SU-DHL-6 (cell line): ENCODE measurements at regions not wholly inside any gene's neighbourhood (a gene's known extent, or its start where the extent isn't known, plus 50 kb on each side); places are given as distances from the start of the nearest gene placed in this dataset.

Experiments
- H2AFZ ChIP-seq: fragments of 200-600 bp; sonication (generic); 2 replicates; pipeline ENCODE4 v1.6.1; 2014; ENCODE audit warnings: low read depth, mild to moderate bottlenecking, moderate library complexity, mixed read lengths, antibody characterized with exemption, low read length; ENCODE audit not compliant: severe bottlenecking
- H3F3A ChIP-seq: fragments of 200-600 bp; shearing (Covaris generic); 2 replicates; pipeline ENCODE4 v1.6.0; 2016; ENCODE audit warnings: antibody characterized with exemption, mild to moderate bottlenecking; ENCODE audit not compliant: insufficient read depth
- H3K27ac ChIP-seq: fragments of 200-600 bp; sonication (generic); 2 replicates; pipeline ENCODE4 v1.5.1; 2016; ENCODE audit warnings: low read depth, mild to moderate bottlenecking, low read length, moderate library complexity, mixed read lengths
- H3K27me3 ChIP-seq: fragments of 200-600 bp; sonication (generic), shearing (Covaris generic); 2 replicates; pipeline ENCODE4 v1.6.0; 2014; ENCODE audit warnings: mild to moderate bottlenecking, low read length
- H3K36me3 ChIP-seq: fragments of 200-600 bp; sonication (generic); 2 replicates; pipeline ENCODE4 v1.6.1; 2014; ENCODE audit warnings: mild to moderate bottlenecking, low read length, mixed read lengths
- H3K4me2 ChIP-seq: fragments of 300-600, 200-600 bp; shearing (Covaris generic), sonication (generic); 2 replicates; pipeline ENCODE4 v1.6.0; 2014; ENCODE audit warnings: low read length, low read depth, mild to moderate bottlenecking; ENCODE audit not compliant: poor library complexity, severe bottlenecking
- H3K4me3 ChIP-seq: fragments of 200-600 bp; sonication (generic); 2 replicates; pipeline ENCODE4 v1.5.1; 2014; ENCODE audit warnings: antibody characterized with exemption, low read length, mild to moderate bottlenecking, mixed read lengths; ENCODE audit not compliant: insufficient read depth, poor library complexity, severe bottlenecking
- H3K79me2 ChIP-seq: fragments of 200-600 bp; sonication (generic); 2 replicates; pipeline ENCODE4 v1.6.1; 2014; ENCODE audit warnings: mild to moderate bottlenecking, low read length, moderate library complexity; ENCODE audit not compliant: insufficient read depth
- H3K9ac ChIP-seq: fragments of 200-600 bp; sonication (generic); 2 replicates; pipeline ENCODE4 v1.7.0; 2014; ENCODE audit warnings: mild to moderate bottlenecking, low read length
- H3K9me2 ChIP-seq: fragments of 200-600 bp; sonication (generic); replicated peaks from 2 replicates; pipeline ENCODE4 v1.6.1; 2014; ENCODE audit warnings: low read length; ENCODE audit not compliant: insufficient read depth
- H3K9me3 ChIP-seq: fragments of 200-600 bp; sonication (generic); 2 replicates; pipeline ENCODE4 v1.6.1; 2014; ENCODE audit warnings: low read length, mixed read lengths; ENCODE audit not compliant: insufficient read depth
- H4K20me1 ChIP-seq: fragments of 200-600 bp; sonication (generic); 2 replicates; pipeline ENCODE4 v1.6.1; 2014; ENCODE audit warnings: low read depth, mild to moderate bottlenecking, antibody characterized with exemption, low read length, moderate library complexity, mixed read lengths
- CTCF ChIP-seq: fragments of 200-600 bp; sonication (generic); IDR thresholded peaks from one replicate; pipeline ENCODE4 v1.5.1; 2017; ENCODE audit warnings: antibody characterized with exemption, mild to moderate bottlenecking, low read length, moderate library complexity; ENCODE audit not compliant: insufficient read depth, poor library complexity, severe bottlenecking
- EZH2phosphoT487 ChIP-seq: fragments of 200-600 bp; sonication (generic), shearing (Covaris generic); conservative IDR thresholded peaks from 2 replicates; pipeline ENCODE4 v1.6.1; 2018; ENCODE audit warnings: mild to moderate bottlenecking, antibody characterized with exemption, low read length, moderate library complexity, mixed read lengths

- H3K9me3 ChIP-seq: no peaks in the 10 kb centered on the region
- no peaks in the 10 kb centered on the region for H3K79me2 ChIP-seq
- H3K27me3 ChIP-seq: no peaks in the 10 kb centered on the region
- H3K4me2 ChIP-seq: no peak overlapping the region
- no peaks in the 10 kb centered on the region for H3K9me2 ChIP-seq
- H3K4me3 ChIP-seq: no peak overlapping the region
- H3F3A ChIP-seq: no peaks in the 10 kb centered on the region
- no peak overlapping the region for H3K9ac ChIP-seq
- H2AFZ ChIP-seq: no peak overlapping the region
- H4K20me1 ChIP-seq: no peaks in the 10 kb centered on the region
- no peaks in the 10 kb centered on the region for H3K36me3 ChIP-seq
- H3K27ac ChIP-seq: no peak overlapping the region
- TF ChIP-seq CTCF: no peak
- no peak for TF ChIP-seq EZH2phosphoT487
These were observed 327.8 kb downstream of the ENC1 start for GRCh38 chr5:74312746-74313145.

GRCh38 chr5:74311961-74312360 is 328.6 kb downstream of the ENC1 start:
- H2AFZ ChIP-seq: no peak overlapping the region
- no peak overlapping the region for H3K4me2 ChIP-seq
- TF ChIP-seq EZH2phosphoT487: no peak
- no peak for TF ChIP-seq CTCF
- no peaks in the 10 kb centered on the region for H3K9me2 ChIP-seq
- no peaks in the 10 kb centered on the region for H3F3A ChIP-seq
- H3K4me3 ChIP-seq: no peak overlapping the region
- no peaks in the 10 kb centered on the region for H3K27me3 ChIP-seq
- no peak overlapping the region for H3K27ac ChIP-seq
- no peaks in the 10 kb centered on the region for H4K20me1 ChIP-seq
- no peaks in the 10 kb centered on the region for H3K79me2 ChIP-seq
- H3K9ac ChIP-seq: no peak overlapping the region
- H3K36me3 ChIP-seq: no peaks in the 10 kb centered on the region
- no peaks in the 10 kb centered on the region for H3K9me3 ChIP-seq

GRCh38 chr5:74310997-74311930 is 329.3 kb downstream of the ENC1 start:
- H3K36me3 ChIP-seq: no peaks in the 10 kb centered on the region

More at GRCh38 chr5:74310997-74311930, 329.3 kb downstream of the ENC1 start:
- no peak overlapping the region for H3K4me2 ChIP-seq
- no peaks in the 10 kb centered on the region for H3K9me3 ChIP-seq
- TF ChIP-seq EZH2phosphoT487 (no peak), CTCF (no peak)
- H3K9ac ChIP-seq: no peak overlapping the region
- H3K27me3 ChIP-seq: no peaks in the 10 kb centered on the region
- no peak overlapping the region for H2AFZ ChIP-seq
- H3K4me3 ChIP-seq: no peak overlapping the region
- H3K79me2 ChIP-seq: no peaks in the 10 kb centered on the region
- no peaks in the 10 kb centered on the region for H3F3A ChIP-seq
- no peak overlapping the region for H3K27ac ChIP-seq
- no peaks in the 10 kb centered on the region for H4K20me1 ChIP-seq
- no peaks in the 10 kb centered on the region for H3K9me2 ChIP-seq
